HG02938 (cell line): ENCODE measurements at regions not wholly inside any gene's neighbourhood (a gene's known extent, or its start where the extent isn't known, plus 50 kb on each side); places are given as distances from the start of the nearest gene placed in this dataset.
"Not testable (repeated sequence)": the region's sequence is repeated elsewhere in the genome, so short reads cannot be mapped to it uniquely, and the experiment has no call there.

Experiments
- ATAC-seq: cut with Tn5 transposase; IDR thresholded peaks from one replicate; pipeline ENCODE4 v1.9.1; 2021; ENCODE audit warnings: mild to moderate bottlenecking, moderate library complexity; ENCODE audit not compliant: unreplicated experiment

DNA sequence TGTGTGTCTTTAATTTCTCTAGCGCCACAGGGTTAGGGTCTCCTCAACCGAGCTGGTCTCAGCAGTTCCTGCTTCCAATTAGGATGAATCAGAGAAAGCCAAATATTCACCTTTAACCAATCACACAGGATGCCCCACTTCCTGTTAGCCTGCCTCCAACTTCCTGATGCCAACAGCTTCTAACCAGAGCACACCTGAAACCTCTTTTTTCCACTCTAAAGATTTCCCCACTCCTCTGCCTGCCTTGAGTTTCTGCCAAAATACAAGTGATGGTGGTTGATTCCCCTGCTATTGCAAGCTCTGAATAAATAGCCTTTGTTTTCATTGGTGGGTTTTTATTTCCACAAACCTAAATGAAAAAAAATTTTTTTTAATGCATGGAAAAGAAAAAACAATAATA is 144.7 kb upstream of the UST start:
- no peak for ATAC-seq

DNA sequence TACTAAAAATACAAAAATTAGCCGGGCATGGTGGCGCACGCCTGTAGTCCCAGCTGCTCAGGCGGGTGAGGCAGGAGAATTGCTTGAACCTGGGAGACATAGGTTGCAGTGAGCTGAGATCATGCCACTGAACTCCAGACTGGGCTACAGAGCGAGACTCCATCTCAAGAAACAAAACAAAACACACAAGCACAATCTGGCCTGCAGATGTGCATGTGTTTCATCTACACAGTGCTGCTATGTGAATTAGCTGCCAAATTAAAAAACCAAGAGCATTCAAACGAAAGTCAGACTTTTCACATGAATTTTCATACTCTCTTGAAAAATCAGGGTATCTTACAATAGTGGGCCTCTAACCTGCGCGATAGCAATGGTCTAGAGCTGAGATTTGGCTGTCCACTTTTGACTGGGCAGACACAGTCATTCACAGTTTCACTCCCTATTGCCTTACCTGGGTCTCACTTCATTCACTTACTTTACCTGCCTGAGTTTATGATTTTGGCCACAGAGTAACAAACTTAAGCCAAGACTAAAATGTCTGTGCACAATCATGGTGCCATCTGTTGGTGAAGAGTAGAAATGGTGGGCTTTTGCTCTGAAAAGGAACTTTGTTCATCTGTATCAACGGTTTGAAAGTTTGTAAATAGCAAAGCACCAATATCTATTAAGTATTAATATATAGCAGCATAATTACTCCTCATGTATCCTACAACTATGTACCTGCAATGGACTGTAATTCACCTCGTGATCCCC is 138.5 kb upstream of the UST start:
- no peak for ATAC-seq

DNA sequence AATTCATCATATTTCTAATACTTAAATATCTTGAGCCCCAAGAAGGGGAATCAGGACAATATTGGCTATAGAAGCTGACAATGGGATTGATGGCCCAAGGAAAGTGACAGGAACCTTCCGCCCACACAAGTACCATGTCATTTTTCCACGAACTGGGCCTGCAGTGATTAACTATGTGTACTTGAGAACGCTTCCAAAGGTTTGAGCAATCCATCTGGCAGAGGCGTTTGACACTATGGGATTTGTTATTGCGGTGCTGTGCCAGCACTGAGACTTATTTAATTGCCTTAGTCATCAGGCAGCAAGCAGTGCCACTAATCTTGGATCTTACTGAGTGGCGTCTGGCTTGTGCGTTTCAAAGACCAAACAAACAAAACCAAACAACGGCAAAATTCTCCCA is 135.6 kb upstream of the UST start:
- ATAC-seq = no peak

DNA sequence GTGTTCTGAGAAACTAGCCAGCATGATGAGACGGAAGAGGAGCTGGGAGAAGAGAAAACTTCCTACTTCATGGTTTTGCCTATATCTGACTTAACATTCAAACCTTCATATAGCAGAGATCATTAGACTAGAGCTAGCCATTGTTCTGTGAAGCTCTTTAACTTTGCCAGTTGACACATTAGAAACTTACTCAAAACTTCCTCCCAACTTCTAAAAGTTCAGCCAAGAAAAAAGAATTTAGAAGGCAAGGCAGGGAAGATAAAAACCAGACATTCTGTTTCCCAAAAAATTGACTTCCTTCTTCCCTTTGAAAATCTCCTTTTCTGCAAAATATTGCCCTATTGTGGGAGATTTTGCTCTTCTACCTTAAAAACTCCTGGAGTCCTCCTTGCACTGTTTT is 134.8 kb upstream of the UST start:
- ATAC-seq = no peak

DNA sequence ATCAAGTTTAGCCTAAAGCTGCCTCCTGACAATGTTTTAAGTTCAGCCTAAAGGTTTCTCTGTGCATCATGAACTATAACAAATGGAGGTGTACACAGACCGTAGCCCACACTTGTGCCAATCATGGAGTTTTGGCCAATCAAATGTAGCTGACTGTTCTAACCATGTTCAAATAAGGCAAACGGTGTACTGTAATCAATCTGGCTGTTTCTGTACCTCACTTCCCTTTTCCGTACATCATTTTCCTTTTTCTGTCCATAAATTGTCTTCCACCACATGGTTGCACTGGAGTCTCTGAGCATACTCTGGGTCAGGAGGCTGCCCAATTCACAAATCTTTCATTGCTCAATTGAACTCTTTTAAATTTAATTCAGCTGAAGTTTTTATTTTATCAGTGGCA is 132.2 kb upstream of the UST start:
- no peak for ATAC-seq

DNA sequence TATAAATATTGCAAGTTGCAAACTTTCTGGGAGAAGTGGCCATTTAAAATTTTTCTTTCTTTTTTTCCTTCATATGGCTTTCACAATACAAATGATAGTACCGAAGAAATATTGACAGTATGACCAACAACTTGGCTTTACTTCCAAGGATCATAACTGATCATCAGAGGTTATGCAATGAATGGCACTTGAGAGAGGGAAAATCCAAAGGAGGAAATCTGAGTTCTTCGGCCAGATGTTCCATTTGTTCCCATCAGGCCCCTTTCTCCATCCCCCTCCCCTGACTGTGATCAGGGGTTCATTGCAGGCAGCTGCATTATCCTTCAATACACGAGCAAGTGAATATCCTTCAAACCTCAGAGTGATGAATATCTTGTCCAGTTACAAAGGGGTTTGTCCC is 130.0 kb upstream of the UST start:
- ATAC-seq = no peak

DNA sequence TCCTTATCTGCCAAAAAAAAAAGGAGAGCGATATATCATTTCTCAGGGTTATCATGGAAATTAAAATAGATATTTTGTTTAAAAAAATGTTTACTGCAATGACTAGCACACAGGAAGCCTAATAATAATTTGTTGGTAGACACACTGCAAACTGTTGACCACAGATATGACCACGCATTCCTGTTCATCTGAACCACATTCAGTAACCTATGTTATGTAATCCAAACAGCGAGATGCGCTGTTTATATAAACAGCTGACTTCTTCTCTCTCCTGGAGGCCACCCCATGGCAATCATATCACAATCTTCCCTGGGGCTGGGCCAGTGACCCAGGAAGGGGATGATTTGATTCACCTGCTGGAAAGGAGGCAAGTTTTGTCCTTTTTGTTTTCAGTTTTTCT is 129.3 kb upstream of the UST start:
- no peak for ATAC-seq

DNA sequence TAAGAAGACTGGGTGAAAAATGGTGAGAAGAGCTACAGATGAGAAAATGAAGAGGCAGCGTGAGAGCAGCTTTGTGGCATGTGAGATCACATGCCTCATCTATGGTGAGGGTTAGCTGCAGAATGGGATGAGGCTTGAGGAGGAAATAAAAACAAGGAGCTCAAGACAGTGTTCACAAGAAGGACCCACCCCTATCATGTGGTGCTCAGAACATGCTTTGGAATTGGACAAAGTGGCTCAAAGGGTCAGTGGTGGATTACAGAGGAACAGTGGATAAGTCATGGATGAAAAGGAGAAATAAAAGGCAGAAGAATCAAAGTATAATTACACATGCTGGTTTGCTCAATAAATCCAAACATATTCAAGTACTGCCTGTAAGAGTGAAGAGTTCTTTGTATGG is 126.9 kb upstream of the UST start:
- ATAC-seq = no peak

DNA sequence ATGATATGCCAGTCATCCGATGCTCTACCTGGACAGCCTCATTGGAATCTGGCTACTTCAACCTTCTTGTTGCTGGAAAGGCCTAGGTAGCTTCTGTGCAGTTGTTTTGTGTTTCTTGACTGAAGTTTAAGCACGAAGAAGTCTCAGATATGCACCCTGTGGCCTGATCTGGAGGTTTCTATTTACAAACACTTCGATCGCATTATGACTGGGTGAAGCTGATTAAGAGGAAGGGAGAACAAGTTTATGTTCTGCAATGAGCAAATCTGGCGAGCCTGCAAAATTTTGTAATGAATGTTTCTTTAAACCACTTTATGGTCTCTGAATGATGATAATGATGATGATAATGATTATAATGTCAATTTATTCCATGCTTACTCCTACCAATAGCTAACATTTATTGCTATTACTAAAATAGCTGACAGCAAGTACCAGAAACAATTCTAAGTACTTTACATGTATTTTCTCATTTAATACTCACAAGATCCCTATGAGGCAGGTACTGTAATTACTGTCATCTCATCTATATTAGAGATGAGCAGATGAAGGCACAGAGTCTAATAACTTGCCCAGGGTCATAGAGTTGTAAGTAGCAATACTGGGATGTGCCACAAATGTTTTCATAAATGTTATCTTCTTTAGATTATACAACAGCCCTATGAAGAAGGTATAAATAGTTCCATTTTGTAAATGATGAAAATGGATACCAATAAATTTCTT is 126.1 kb upstream of the UST start:
- ATAC-seq = no peak

DNA sequence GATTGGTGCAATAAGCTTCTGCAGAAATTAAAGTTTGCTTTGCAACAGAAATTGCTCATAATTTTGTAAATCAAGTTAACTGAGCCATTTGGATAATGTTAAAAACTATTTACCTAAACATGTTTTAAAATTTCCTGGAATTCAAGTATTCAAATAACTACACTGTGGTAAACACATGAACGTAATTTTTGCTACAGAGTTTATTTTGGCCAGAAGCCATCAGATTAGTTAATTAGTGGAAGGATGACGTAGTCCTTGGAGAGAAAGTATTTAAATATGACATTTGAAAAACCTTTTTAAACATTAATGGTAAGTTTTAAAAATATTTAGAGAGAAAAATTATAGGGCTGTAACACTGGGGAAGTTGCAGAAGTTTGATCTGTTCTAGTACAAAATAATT is 121.2 kb upstream of the UST start:
- ATAC-seq = no peak

DNA sequence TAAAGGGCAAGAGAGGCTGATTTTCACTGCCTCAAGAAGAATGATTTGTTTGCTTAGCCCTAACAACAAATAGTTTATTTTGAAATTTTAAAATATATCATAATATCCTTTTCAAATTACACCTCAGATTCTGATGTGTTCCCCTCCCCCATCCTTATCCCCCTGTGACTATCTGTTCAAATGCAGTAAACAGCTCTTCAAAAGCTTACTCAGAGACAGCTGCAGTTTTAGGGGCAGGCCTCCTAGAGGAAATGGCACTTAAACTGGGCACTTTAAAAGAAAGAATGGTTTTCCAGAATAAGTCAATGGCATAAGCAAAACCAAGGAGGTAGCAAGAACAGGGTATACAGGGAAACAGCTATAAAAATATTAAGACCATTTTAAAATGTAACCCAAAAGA is 118.6 kb upstream of the UST start:
- ATAC-seq = no peak

DNA sequence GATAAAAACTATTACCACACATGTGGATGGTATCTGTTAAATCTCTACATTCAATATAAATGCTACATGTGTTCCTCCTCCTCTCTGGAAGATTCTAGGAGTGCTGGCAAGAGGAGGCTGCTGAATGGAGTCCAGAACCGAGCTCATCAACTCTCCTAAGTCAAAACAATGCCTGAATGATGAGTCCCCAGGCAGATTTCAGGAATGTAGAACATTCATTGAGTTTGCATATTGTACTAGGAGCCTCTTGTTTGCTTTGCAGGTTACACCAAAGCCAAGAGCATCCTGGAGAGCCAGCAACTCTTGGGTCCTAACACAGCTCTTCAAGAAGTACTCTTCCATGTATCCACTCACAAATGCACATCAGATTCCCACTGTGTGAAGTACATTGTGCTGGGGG is 117.6 kb upstream of the UST start:
- ATAC-seq = no peak

DNA sequence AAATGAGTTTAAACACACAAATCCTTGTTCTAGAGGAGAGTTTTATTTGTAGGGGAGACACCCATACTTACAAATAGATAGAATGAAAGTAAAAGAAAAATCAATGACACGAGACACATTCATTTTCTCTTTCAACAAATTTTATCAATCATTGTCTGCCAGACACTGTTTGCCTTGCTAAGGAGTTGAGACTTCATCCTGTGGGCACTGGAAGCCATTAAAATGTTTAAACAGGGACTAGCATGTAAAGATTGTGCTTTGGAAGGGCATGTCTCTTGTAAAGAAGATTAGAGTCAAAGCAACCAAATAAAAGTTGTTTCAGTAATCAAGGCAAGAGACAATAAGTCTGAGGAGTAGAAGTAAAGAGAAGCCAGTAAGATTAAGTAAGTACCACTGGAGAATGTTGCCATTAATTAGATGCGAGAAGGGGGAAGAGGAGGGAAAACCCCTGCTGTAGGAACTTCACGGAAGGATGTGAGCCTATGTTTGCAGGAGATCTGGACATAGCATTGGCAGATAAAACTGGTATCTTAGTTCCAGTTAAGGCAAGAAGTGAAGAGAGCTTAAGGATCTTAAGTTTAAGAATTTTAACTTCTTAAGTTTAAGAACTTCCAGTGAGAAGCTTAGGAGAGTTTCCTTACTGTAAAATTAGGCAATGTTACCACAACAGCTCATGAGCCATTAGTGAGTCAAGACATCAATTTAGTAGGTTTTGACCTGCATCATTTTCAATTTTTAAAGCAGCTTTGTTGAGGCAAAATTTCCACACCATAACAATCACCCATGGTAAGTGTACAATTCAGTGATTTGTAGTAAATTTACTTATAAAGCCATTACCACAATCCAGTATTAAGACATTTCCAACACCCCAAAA is 117.0 kb upstream of the UST start:
- ATAC-seq = no peak

DNA sequence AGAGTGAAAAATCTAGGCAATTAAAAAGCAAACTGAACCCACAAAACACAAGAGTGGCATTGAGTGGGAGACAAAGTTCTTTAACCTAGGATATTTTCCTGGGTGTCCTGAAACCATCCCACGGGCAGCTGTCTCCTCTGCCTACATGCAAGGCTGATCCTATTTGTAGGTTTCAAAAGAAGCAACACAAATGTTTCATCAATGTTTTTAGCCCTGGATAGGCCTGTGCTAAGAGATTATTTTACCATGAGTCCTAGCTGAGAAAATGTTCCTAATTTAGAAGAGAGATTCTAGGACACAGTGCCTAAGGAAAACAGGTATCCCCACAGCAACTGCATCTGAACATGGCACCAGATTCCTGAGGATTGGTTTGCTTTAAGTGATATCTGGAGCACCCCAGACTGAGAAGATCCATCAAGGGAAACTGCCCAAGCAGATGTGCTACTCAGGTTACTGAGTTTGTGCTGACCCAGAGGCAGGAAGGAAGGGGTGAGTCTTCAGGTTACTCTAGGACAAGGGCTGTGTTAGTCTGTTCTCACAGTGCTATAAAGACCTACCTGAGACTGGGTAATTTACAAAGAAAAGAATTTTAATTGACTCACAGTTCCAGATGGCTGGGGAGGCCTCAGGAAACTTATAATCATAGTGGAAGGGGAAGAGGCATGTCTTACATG is 111.6 kb upstream of the UST start:
- no peak for ATAC-seq

DNA sequence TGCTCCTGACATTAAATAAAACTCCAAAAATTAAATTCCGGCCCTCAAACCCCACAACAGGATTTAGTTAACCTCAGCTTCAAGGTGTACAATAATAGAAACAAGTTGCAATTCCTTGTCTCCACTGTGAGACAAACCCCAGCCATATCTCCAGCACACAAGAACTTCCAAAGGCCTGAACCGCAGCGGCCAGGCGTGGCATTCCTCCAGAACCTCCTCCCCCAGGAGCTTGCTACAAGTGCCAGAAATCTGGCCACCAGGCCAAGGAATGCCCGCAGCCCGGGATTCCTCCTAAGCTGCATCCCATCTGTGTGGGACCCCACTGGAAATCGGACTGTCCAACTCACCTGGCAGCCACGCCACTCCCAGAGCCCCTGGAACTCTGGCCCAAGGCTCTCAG is 105.0 kb upstream of the UST start:
- not testable (repeated sequence) for ATAC-seq

DNA sequence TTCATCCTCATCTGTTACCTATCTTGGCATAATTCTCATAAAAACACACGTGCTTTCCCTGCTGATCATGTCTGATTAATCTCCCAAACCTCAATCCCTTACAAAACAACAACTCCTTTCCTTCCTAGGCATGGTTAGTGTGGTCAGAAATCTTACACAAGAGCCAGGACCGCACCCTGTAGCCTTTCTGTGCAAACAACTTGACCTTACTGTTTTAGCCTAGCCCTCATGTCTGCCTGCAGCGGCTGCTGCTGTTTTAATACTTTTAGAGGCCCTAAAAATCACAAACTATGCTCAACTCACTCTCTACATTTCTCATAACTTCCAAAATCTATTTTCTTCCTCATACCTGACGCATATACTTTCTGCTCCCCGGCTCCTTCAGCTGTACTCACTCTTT is 103.6 kb upstream of the UST start:
- ATAC-seq = not testable (repeated sequence)

DNA sequence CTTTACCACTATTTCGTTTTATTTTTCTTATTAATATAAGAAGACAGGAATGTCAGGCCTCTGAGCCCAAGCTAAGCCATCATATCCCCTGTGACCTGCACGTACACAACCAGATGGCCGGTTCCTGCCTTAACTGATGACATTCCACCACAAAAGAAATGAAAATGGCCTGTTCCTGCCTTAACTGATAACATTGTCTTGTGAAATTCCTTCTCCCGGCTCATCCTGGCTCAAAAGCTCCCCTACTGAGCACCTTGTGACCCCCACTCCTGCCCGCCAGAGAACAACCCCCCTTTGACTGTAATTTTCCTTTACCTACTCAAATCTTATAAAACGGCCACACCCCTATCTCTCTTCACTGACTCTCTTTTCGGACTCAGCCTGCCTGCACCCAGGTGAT is 101.8 kb upstream of the UST start:
- not testable (repeated sequence) for ATAC-seq

DNA sequence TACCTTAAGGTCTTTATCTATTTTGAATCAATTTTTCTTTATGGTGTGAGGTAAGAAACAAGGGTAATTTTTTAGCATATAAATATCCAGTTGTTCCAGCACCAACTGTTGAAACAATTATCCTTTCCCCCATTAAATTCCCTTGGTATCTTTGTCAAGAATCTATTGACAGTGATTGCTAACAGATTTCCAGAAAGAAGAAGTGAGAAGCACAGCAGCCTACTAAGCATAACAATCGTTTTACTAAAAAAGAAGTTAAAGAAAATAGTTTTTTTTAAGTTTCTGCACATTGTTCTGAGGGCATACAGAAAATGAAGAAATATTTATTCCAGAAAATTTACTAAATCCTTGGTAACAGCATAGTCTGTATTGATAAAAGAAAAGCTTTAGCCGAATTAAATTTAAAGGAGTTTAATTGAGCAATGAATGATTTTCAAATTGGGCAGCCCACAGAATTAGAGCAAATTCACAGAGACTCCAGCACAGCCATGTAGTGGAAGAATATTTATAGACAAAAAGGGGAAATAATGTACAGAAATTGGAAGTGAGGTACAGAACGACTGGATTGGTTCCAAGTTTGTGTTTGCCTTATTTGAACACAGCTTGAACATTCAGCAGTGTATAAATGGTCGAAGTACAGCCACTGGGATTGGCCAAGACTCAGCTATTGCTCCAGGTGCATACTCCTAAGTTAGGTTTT is 97.9 kb upstream of the UST start:
- ATAC-seq = no peak

DNA sequence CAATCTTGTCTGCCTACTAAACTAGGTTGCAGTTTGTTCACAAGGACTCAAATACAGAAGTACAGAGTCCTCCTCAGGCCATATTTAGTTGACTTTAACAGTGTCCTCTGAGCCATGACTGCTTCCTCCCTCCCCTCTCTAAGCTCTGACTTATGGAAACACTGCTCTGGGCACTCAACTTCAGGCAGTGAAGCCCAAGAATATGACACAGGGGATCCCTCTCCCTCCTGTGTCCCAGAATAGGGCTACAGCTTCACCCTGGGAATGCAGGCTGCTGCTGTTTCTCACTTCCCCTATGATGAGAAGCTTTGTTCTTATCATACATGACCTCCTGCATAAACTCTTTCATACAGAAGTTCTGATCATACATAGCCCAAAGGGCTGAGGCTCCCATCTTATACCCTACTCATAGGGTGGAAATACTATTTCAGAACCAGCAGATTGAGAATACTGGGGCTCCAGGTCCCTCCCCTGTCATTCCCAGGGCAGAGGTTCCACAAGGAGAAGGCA is 97.3 kb upstream of the UST start:
- ATAC-seq = no peak

DNA sequence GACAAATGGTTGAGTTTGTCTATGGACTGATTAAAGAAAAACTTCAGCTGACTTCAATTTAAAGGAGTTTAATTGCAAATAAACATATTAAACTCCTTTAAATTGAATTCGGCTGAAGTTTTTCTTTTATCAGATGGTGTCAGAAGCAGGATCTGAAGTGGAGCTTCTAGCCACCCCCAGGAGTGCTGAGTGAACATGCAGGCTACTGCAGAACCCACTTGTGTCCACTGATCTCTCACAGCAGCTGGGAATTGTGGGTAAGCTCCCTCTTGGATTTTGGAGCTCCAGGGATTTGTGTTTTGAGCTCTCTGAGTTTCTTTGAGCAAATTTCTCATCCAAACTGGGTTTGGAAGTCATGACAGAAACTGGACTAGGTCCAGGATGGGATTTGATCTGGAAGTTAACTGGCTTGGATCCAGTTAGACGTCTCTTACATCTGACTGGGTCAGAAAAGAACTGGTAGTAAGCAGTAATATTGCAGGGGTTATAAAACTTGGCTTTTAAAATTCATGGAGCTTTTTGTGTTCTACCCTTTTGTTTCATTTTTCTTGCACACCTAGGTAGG is 95.8 kb upstream of the UST start:
- no peak for ATAC-seq
